A204.1 (cell line): ENCODE measurements at regions not wholly inside any gene's neighbourhood (a gene's known extent, or its start where the extent isn't known, plus 50 kb on each side); places are given as distances from the start of the nearest gene placed in this dataset.

ENCODE experiments used
- FAIRE-seq: peaks from 2 replicates; lab custom pipeline; 2012; peaks lifted over from hg19 to GRCh38; lab: Jason Lieb, UNC

DNA sequence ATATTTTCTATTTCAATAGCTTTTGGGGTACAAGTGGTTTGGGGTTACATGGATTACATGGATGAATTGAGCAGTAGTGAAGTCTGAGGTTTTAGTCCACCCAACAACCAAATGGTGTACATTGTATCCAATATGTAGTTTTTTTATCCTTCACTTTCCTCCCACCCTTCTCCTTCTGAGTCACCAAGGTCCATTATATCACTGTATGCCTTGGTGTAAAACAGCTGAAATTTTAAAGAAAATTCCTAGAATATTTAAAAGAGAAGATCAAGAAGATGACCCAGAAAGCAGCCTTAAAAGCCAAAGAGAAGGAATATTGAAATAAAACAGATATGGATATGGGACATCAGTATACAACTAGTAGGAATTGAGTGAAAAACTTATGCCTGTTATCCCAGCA, 204.2 kb upstream of the COL8A1 start:
- no peak for FAIRE-seq

DNA sequence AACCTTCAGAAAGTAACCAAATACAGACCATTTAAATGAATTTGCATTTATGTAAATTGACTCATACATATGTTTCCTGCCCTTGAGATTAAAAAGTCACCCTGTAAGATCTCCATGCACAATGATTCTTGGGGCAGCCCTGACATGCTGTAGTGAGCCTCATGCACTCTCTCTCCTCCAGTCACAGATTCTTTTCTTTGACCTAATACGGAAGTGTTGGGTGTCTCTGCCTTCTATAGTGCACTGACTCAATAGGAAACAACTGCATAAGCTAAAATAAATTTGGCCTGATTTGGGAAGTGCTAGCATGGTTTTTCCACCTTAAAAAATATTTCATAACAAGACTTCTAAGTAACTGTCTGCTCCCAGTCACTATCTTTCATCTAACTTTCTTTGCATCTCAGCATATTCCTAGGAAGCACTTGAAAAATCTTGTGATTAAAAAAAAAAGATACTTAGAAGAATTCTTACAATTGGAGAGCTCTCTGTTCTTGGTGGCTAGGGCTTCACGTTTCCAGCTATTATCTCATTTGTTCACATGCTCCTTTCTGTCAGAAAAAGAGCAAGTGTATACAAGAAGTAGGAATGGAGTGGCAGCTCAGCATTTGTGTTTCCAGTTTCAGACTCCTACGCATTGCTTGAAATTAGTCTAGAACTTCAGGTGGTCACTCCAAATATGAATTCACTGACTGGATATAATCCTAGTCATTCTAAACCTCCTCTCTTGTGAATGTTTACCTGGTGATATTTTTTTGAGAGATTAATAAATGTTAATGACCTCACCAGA, 207.9 kb upstream of the COL8A1 start:
- FAIRE-seq, result no peak

DNA sequence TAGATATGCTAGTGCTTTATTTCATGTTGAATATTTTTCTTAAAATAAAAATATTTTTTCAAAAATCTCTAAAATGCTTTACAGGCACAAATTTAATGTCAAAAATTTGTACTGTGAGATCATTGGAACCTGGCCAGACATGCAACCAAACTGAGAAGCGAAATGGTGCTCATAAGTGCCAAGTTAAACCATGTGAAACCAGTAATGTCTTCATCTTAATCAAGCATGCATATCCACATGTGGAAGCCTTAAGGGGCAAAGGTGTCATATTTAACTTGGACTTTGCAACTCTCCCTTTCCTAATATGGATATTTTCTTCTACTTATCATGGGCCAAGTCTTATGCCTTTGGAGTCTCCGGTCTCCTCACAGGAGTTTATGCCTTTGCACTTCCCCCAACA, 208.9 kb upstream of the COL8A1 start:
- FAIRE-seq, result no peak

GRCh38 chr3:99425930-99426329, 212.5 kb upstream of the COL8A1 start:
- FAIRE-seq, result no peak

DNA sequence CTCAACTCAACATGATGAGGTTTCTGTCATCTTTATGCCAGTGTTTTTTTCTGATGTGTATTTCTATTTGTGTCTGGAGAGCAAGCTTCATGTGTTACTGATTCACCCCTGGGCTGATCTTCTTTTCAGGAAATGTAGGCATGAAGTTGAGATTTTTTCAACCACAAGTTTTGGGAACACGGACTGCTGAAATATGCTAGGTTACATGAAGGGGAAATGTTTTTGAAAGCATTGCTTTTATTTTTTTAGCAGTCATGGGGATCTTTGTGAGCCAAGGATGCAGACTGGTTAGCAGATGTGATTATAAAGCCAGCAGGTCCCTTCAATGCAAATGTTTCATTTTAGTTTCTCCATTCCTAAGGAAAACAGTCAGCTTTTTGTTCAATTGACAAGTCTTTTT, 219.3 kb upstream of the COL8A1 start:
- FAIRE-seq, result no peak

DNA sequence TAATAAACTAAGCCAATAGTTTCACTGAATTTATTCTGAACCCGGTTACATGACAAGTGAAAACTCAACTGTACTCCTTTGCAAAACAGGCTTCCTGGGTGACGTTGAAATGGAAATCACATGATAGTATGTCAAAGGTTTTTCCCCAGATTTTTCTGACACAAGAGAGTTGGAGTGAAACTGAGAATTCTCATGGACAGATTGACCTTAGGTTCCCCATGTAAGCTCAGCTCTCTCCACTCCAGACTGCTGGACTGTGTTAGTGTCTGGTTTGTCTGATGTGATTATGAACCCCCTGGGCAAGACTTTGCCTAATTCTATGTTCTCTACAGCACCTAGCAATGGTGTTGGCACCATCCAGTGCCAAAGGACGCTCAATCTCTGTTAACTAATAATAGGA, 219.7 kb upstream of the COL8A1 start:
- no peak for FAIRE-seq

GRCh38 chr3:99418209-99418635, 220.2 kb upstream of the COL8A1 start:
- no peak for FAIRE-seq

- FAIRE-seq, result no peak
Observed at GRCh38 chr3:99413504-99413903, 224.9 kb upstream of the COL8A1 start.

- FAIRE-seq, result no peak
Observed at GRCh38 chr3:99410789-99411311, 227.5 kb upstream of the COL8A1 start.

- no peak for FAIRE-seq
Observed at GRCh38 chr3:99409961-99410360, 228.4 kb upstream of the COL8A1 start.

DNA sequence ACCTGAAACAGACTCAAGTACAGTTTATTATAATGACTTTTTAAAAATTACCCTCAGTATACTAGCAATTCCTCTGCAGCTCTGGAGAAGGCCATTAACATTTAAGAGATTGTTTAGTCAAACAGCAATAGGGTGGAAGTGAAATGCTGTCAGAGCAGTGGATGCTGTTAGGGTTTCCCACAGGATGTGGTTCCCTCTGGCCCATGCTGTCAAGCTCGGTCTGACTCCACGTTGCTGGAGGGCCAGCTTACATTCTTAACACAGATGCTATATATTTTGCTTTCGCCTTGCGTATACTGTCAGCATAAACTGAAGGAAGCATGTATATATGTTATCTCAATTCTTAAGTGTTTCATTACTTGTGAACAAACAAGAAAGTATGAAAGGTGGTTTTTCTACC, 231.1 kb upstream of the COL8A1 start:
- no peak for FAIRE-seq

DNA sequence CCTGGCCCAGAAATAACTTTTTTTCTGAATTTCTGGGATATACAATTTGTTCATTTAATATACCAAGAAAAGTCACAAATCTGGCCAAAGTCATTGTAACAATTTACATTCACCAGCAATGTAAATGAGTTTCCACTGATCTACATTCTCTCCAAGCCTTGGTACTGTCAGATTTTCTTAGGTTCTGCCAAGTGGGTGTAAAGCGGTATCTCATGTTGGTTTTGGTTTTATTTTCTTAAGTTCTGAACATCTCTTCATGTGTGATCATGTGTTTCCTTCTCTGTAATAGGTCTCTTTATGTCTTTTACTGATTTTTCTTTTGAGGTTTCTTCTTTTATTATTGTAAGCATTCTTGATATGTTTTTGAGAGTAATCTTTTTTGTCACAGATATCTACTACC, 235.6 kb upstream of the COL8A1 start:
- no peak for FAIRE-seq

GRCh38 chr3:99400352-99400751, 238.0 kb upstream of the COL8A1 start:
- no peak for FAIRE-seq

DNA sequence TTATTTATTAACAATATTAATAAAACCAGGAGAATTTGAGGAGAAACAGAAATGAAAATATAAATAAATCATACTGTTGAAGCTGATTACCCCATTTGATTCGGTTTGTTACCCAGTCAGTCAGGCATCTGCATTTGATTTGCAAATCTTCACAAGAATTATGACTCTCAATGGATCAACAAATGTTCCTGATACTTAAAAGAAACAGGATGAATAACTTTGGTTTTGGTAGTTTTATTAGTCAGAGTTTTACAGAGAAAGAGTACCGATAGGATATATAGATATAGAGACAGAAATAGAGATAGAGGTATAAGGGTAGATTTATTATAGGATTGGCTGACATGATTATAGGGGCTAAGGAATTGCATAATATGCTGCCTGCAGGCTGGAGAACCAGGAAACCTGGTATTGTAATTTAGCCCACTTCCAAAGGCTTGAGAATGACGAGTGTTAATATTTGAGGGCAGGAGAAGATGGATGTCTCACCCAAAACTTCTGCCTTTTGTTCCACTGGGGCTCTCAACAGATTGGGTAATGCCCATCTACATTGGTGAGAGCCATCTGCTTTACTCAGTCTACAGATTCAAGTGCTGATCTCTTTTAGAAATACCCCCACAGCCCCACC, 241.6 kb upstream of the COL8A1 start:
- FAIRE-seq, result no peak

- no peak for FAIRE-seq
Observed at GRCh38 chr3:99394831-99395778, 243.3 kb upstream of the COL8A1 start.

DNA sequence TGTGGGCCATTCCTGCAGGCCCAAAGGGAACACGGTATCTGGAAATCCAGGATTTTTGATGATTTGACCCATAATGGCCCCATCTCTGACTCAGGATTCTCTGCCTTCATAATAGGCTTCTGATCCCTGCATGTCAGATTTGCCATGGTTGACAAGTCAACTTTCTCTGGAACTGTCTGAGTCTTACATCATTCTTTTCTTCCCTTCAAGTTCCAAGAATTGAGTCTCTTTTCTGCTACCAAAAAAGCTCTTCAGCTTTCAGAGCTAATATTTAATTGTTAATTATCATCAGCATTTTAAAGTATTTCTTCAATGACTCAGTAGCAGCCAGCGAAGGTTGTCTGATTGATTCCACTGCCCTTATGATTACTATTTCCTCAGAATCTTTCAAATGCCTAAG, 244.4 kb upstream of the COL8A1 start:
- no peak for FAIRE-seq

GRCh38 chr3:99388780-99389179, 249.6 kb upstream of the COL8A1 start:
- FAIRE-seq, result no peak

GRCh38 chr3:99384596-99384995, 253.8 kb upstream of the COL8A1 start:
- no peak for FAIRE-seq

- FAIRE-seq, result no peak
Observed at GRCh38 chr3:99376926-99377325, 261.5 kb upstream of the COL8A1 start.

DNA sequence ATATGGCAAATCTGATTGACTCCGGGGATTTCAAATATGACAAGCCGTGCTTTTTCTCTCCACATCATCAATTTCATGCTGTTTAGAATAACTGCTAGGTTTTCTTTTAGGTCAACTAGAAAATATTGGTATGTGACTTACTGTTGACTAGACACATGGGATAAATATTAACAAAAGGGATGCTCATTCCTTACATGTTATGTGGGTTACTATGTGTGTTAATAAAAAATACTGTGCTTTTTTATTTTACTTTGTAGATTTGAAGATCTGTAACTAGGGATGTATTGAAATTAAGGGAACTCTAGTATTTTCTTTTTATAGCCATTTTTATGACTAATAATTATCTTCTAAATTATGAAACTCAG, 264.6 kb upstream of the COL8A1 start:
- no peak for FAIRE-seq

- FAIRE-seq, result no peak
Observed at GRCh38 chr3:99373088-99373845, 265.1 kb upstream of the COL8A1 start.
